Ureter (tissue), 1 donor: ENCODE measurements at regions not wholly inside any gene's neighbourhood (a gene's known extent, or its start where the extent isn't known, plus 50 kb on each side); places are given as distances from the start of the nearest gene placed in this dataset.
"Not testable (repeated sequence)": the region's sequence is repeated elsewhere in the genome, so short reads cannot be mapped to it uniquely, and the experiment has no call there.

Source experiments
- DNase-seq: peaks from one replicate; pipeline ENCODE4 v3.0.0-alpha.2; 2020; ENCODE audit warnings: low spot score
- donor health status: DM: yes; HTN: yes; CAD: no.

DNA sequence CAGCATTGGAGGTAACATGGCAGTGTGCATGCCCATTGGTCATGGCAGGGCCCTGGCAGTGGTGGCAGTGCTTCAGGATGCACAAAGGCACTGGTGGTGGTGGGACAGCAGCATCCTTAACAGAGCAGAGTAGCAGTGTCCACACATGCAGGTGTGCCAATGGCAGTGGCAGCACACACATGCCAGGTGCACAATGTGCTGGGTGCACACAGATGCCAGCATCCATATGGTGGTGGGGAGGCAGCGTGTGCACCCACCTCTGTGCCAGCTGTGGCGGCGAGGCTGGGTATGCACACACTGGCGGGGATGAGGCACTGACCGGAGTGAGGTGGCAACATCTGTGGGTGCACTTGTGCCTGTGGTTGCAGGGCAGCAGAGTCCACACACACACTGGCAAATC is 150.6 kb downstream of the SI start:
- no peak for DNase-seq

- no peak for DNase-seq
Measured at GRCh38 chr3:164918905-164919304, 159.4 kb downstream of the SI start.

GRCh38 chr3:164912916-164913315 is 165.4 kb downstream of the SI start:
- DNase-seq = no peak

DNA sequence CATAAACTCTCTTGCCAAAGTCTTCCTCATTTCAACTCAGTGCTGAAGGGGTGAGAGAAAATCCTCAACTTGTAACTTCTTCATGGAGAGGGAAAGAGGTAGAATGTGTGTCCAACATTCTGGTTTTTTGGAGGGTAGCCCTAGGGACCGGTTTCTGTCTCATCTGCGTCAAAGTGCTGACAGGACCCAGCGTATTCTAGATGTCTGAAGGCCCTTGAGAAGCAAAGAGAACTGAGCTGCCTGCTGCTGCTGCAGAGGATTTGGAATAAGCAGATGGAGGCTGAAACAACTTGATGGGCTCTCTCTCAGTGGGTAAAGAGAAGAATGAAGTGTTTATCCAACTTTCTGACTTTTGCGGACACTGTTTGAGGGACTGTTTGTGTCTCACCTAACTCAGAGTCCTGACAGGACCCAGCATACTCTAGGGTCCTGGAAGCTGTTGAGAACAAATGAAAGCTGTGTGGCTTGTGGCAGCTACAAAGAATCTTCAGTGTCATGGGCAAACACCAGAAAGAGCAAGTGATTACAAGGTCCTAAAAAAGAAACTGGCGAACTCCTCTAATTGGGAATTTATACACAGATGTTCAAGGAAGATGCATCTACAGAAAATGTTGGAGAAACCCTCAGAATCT is 174.4 kb downstream of the SI start:
- no peak for DNase-seq

DNA sequence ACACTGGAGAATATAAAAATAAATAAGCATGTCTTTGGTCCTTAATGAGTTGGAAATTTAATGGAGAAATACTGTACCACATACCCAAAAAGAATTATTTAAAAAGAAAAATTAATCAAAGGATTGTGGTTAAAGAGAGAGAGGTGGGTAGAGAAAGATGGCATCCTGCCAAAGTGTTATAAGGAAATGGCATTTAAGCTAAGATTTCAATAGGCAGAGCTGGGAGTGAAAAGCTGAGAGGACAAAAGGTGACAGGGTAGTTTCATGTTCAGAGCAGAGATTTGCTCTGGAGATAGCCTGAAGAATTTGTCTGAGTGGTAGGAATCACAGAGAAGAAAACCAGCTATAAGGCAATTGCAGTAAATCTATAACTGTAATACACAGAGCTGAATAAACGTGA is 181.0 kb downstream of the SI start:
- no peak for DNase-seq

GRCh38 chr3:164890061-164890460 is 188.2 kb downstream of the SI start:
- DNase-seq = no peak

- DNase-seq = no peak
Measured at GRCh38 chr3:164883171-164883570, 195.1 kb downstream of the SI start.

- no peak for DNase-seq
Measured at GRCh38 chr3:164879201-164879600, 199.1 kb downstream of the SI start.

DNA sequence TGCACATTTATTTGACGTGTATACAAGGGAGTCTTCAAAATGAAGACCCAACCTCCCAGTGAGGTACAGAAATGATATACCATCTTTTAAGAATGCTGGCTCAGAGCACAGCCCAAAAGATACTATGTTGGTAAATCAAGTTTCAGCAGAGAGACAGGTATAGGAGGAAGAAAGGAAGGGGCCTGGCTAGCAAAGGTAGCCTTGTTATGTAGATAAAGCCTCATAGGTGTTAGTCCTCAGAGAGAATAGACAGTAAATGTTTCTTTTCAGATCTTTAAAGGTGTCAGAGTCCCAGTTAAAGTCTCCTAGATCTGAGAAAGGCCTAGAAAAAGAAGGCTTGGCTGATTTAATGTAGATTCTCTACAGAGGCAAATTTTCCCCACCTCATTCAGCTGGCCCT is 213.8 kb downstream of the SI start:
- no peak for DNase-seq

DNA sequence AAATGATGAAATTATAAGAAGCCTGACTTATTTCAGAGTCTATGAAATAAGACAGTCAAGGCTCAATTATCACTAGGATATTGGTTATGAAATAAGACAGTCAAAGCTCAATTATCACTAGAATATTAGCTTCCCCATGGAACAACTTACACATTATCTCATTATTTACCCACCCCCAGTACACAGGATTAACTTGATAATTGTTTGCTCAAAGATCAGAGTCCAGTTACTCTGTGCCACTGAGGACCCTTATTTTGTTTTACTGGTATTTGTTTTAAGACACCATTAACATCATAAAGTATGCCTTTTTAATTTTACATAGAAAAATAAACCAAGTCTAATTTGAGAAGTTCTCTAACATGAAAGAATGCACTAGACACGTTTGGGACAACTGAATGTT is 225.4 kb downstream of the SI start:
- DNase-seq = no peak

DNA sequence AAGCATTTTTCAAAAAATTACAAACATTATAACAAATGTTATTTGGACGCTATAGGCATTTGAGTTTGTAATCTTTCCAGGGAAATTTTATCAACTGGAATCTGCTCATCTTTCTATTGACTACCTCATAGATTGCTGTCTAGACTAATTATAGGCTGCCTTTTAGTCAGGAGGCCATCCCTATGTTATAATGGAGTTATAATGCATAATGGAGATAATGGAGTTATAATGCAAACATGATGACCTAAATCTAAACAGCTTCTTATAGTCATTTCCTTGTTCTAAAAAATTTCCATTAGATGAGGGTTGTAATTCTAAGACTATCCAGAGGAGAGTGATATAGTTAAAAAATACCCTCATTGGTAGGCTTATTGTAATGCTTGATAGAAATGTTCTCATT is 226.4 kb downstream of the SI start:
- no peak for DNase-seq

- DNase-seq = no peak
Measured at GRCh38 chr3:164851204-164851603, 227.1 kb downstream of the SI start.

- DNase-seq = no peak
Measured at GRCh38 chr3:164848923-164849322, 229.4 kb downstream of the SI start.

GRCh38 chr3:164845739-164846138 is 232.6 kb downstream of the SI start:
- no peak for DNase-seq

DNA sequence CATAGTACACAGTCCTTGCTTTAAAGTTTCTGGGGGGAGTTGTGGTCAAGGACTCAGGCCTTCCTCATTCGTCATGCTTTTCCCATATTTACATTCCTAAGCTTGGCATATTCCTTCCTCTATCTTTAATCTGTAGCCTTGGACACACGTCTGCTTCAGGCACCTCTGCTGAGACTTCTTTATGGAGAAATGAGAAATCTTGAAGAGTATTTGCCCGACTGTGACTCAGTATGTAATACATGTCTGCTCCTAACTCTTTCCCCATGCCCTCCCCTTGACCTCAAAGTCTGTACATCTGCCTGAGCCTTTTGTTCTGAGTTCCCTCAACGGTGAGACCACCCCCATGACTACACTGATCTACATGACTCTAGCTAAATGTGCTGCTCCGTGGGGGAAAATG is 246.1 kb downstream of the SI start:
- no peak for DNase-seq

- no peak for DNase-seq
Measured at GRCh38 chr3:164818318-164818717, 260.0 kb downstream of the SI start.

- no peak for DNase-seq
Measured at GRCh38 chr3:164814106-164814505, 264.2 kb downstream of the SI start.

DNA sequence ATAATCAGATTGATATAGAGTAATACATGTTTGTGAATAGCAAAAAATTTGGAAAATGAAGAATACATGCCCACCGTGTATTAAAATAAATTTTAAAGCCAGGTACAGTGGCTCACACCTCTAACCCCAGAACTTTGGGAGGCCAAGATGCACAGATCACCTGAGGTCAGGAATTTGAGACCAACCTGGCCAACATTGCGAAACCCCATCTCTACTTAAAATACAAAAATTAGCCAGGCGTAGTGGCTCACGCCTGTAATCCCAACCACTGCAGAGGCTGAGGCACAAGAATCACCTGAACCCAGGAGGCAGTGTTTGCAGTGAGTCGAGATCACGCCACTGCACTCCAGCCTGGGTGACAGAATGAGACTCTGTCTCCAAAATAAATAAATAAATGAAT is 266.3 kb downstream of the SI start:
- DNase-seq = no peak

DNA sequence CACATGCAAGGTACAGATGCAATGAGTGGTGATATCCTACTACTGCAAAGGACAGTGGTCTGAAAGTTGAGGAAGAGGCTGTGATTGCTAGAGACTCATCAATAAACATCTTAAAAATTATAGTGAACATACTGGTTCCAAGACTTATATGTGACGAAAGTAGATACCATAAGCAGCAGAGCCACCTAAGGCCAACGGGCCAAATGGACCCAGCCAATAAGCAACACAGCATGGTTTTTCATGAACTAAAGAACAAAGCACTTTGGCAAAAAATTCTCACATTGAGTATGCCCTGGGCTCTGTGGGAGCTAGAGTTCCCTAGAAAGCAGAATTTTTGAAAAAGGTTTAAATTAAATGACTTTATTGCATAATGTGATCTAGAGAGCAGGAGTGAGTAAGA is 272.1 kb downstream of the SI start:
- no peak for DNase-seq

- no peak for DNase-seq
Measured at GRCh38 chr3:164794099-164794498, 284.2 kb downstream of the SI start.

- DNase-seq = no peak
Measured at GRCh38 chr3:164791263-164791662, 287.0 kb downstream of the SI start.

- DNase-seq = not testable (repeated sequence)
Measured at GRCh38 chr3:164784407-164784806, 293.9 kb downstream of the SI start.

DNA sequence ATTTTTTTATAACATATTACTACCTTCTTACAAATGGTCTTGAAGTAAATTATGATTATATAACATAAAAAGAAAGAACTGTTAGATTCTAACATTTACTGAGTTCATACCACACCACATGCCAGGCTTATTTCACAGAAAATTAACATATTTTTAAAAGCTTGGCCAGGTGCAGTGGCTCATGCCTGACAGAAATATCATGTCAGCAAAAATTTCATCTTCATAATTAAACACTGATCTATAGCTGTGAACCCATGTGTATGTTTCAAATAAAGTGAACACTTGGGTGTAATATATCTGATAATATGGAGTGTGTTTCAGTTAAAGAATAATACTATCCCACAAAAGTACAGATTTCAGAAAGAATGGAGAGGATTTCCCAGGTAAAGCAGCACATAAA is 296.5 kb downstream of the SI start:
- DNase-seq = no peak

DNA sequence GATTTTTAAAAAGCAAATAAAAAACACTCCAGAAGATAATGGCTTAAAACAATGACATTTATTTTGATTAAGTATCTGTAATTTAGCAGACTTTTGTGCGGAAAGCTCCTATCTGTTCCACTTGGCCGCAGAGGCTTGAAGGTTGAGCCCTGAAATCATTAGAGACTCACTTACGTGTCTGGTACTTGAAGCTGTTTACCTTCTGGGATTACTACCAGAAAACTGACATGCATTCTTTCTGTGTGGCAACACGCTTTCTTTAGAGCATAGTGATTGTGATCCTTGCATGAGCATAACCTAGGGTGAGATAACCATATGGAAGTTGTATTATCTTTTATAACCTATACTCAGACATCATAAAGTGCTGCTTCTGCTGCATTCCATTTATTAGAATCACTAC is 298.5 kb downstream of the SI start:
- no peak for DNase-seq

- no peak for DNase-seq
Measured at GRCh38 chr3:164752812-164753211, 325.5 kb downstream of the SI start.
